Astrocyte (in vitro differentiated cells and primary cell): ENCODE measurements at regions not wholly inside any gene's neighbourhood (a gene's known extent, or its start where the extent isn't known, plus 50 kb on each side); places are given as distances from the start of the nearest gene placed in this dataset.

Experiments
- CTCF ChIP-seq: IDR thresholded peaks from 2 replicates; pipeline ENCODE4 v1.5.1; 2011; ENCODE audit warnings: low read depth, mild to moderate bottlenecking, inconsistent platforms, low read length, moderate library complexity; ENCODE audit not compliant: insufficient read depth
- EZH2 ChIP-seq: IDR thresholded peaks from 2 replicates; pipeline ENCODE4 v1.6.1; 2012; ENCODE audit warnings: mild to moderate bottlenecking, low read length, inconsistent platforms; ENCODE audit not compliant: insufficient read depth

- TF ChIP-seq CTCF (peak; percentile 42), EZH2 (no peak)
These were observed 155.2 kb downstream of the SMIM20 start for GRCh38 chr4:26069218-26069617.
